NCI-H1092 (cell line): ENCODE measurements at regions not wholly inside any gene's neighbourhood (a gene's known extent, or its start where the extent isn't known, plus 50 kb on each side); places are given as distances from the start of the nearest gene placed in this dataset.
"Not testable (repeated sequence)": the region's sequence is repeated elsewhere in the genome, so short reads cannot be mapped to it uniquely, and the experiment has no call there.

Experiments
- DNase-seq: peaks from one replicate; lab custom pipeline; 2025; lab: John Stamatoyannopoulos, UW

GRCh38 chr9:7622481-7622880 lies 177.1 kb downstream of the DMAC1 start:
- DNase-seq, result no peak

- DNase-seq, result no peak
Measured at GRCh38 chr9:7615344-7615743, 184.2 kb downstream of the DMAC1 start.

- no peak for DNase-seq
Measured at GRCh38 chr9:7613931-7614330, 185.6 kb downstream of the DMAC1 start.

GRCh38 chr9:7608261-7608660 lies 191.3 kb downstream of the DMAC1 start:
- DNase-seq, result no peak

- DNase-seq, result no peak
Measured at GRCh38 chr9:7607421-7607820, 192.2 kb downstream of the DMAC1 start.

- no peak for DNase-seq
Measured at GRCh38 chr9:7606591-7606990, 193.0 kb downstream of the DMAC1 start.

- no peak for DNase-seq
Measured at GRCh38 chr9:7601739-7602138, 197.8 kb downstream of the DMAC1 start.

GRCh38 chr9:7597716-7598115 lies 201.9 kb downstream of the DMAC1 start:
- DNase-seq, result no peak

GRCh38 chr9:7592321-7593316 lies 207.0 kb downstream of the DMAC1 start:
- no peak for DNase-seq

- DNase-seq, result no peak
Measured at GRCh38 chr9:7591501-7591900, 208.1 kb downstream of the DMAC1 start.

- DNase-seq, result no peak
Measured at GRCh38 chr9:7580568-7580967, 219.0 kb downstream of the DMAC1 start.

- DNase-seq, result no peak
Measured at GRCh38 chr9:7579351-7579750, 220.2 kb downstream of the DMAC1 start.

GRCh38 chr9:7578951-7579350 lies 220.6 kb downstream of the DMAC1 start:
- DNase-seq, result no peak

- DNase-seq, result peak; percentile 76
Measured at GRCh38 chr9:7570107-7570720, 229.4 kb downstream of the DMAC1 start.

GRCh38 chr9:7567687-7568086 lies 231.9 kb downstream of the DMAC1 start:
- DNase-seq, result no peak

GRCh38 chr9:7561527-7562080 lies 238.0 kb downstream of the DMAC1 start:
- no peak for DNase-seq

- DNase-seq, result no peak
Measured at GRCh38 chr9:7560669-7561305, 238.8 kb downstream of the DMAC1 start.

- DNase-seq, result no peak
Measured at GRCh38 chr9:7554699-7555098, 244.9 kb downstream of the DMAC1 start.

- DNase-seq, result not testable (repeated sequence)
Measured at GRCh38 chr9:7552706-7553105, 246.9 kb downstream of the DMAC1 start.

GRCh38 chr9:7549249-7549648 lies 250.3 kb downstream of the DMAC1 start:
- DNase-seq, result no peak

- no peak for DNase-seq
Measured at GRCh38 chr9:7546261-7546660, 253.3 kb downstream of the DMAC1 start.

- no peak for DNase-seq
Measured at GRCh38 chr9:7545371-7546165, 254.0 kb downstream of the DMAC1 start.
